ENCODE measurements at regions not wholly inside any gene's neighbourhood (a gene's known extent, or its start where the extent isn't known, plus 50 kb on each side); places are given as distances from the start of the nearest gene placed in this dataset.

DNA sequence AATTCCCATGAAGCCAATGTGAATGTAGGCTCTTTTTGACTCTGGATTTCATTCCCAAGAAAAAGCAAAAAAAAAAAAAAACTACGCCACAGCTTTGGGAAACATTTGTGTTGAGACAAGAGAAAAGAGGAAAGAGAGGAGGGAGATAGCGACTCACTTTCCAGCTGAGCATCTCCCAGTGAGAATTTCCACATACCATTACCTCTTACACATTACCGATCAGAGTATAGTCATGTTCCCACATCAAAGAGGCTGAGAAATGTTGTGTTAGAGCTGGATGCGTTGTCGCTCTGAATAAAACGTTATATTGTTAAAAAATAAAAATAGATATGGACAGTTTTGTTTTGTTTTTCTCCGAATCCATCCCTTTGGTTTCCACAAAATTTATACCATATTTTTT lies 1019.3 kb upstream of the ADGRB3 start:
- TF ChIP-seq TAF1 (IDR thresholded peaks at IDR 0.05; ENCODE audit: low read depth, low read length) (no peak), POLR2A (IDR thresholded peaks at IDR 0.05; ENCODE audit: low read depth, low read length) (no peak), POLR2AphosphoS5 (IDR thresholded peaks at IDR 0.05; ENCODE audit: low read depth, low read length) (no peak)

Data from GM12891 (cell line).